ENCODE measurements at regions not wholly inside any gene's neighbourhood (a gene's known extent, or its start where the extent isn't known, plus 50 kb on each side); places are given as distances from the start of the nearest gene placed in this dataset.

GRCh38 chr7:26006426-26006825, 145.6 kb upstream of the NFE2L3 start:
- H3K36me3 ChIP-seq, result no peaks in the 10 kb centered on the region
- H3K9me3 ChIP-seq, result no peaks in the 10 kb centered on the region
- no peak overlapping the region for H3K4me3 ChIP-seq
- no peak overlapping the region for H3K27ac ChIP-seq
- WGBS, 3 donors, result 87 to 96% (median 93%) methylated on average over 4 of the region's 4 CpGs
- no peaks in the 10 kb centered on the region for H3K27me3 ChIP-seq
- intact Hi-C loops (cut with DNase I), result no loop called here
- TF ChIP-seq, protein P1, sequence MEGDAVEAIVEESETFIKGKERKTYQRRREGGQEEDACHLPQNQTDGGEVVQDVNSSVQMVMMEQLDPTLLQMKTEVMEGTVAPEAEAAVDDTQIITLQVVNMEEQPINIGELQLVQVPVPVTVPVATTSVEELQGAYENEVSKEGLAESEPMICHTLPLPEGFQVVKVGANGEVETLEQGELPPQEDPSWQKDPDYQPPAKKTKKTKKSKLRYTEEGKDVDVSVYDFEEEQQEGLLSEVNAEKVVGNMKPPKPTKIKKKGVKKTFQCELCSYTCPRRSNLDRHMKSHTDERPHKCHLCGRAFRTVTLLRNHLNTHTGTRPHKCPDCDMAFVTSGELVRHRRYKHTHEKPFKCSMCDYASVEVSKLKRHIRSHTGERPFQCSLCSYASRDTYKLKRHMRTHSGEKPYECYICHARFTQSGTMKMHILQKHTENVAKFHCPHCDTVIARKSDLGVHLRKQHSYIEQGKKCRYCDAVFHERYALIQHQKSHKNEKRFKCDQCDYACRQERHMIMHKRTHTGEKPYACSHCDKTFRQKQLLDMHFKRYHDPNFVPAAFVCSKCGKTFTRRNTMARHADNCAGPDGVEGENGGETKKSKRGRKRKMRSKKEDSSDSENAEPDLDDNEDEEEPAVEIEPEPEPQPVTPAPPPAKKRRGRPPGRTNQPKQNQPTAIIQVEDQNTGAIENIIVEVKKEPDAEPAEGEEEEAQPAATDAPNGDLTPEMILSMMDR (IDR thresholded peaks at IDR 0.05), result no peak
- TF ChIP-seq POLR2A (IDR thresholded peaks at IDR 0.05), result no peak
- no peak for TF ChIP-seq EP300 (IDR thresholded peaks at IDR 0.05)
- no peaks in the 10 kb centered on the region for H3K4me1 ChIP-seq (ENCODE audit: insufficient read depth)
- DNase-seq, result no peak

GRCh38 chr7:26007510-26007909, 144.5 kb upstream of the NFE2L3 start:
- no peaks in the 10 kb centered on the region for H3K27me3 ChIP-seq
- no peaks in the 10 kb centered on the region for H3K36me3 ChIP-seq
- no peak for DNase-seq
- 12 to 25% (median 14%) methylated on average over 2 of the region's 2 CpGs for WGBS, 3 donors
- H3K9me3 ChIP-seq, result no peaks in the 10 kb centered on the region
- H3K4me1 ChIP-seq (ENCODE audit: insufficient read depth), result no peaks in the 10 kb centered on the region
- H3K27ac ChIP-seq, result no peak overlapping the region
- TF ChIP-seq POLR2A (IDR thresholded peaks at IDR 0.05), result no peak
- TF ChIP-seq, protein P1 (IDR thresholded peaks at IDR 0.05), result no peak
- no peak for TF ChIP-seq EP300 (IDR thresholded peaks at IDR 0.05)
- intact Hi-C loops (cut with DNase I), result no loop called here
- H3K4me3 ChIP-seq, result no peak overlapping the region

DNA sequence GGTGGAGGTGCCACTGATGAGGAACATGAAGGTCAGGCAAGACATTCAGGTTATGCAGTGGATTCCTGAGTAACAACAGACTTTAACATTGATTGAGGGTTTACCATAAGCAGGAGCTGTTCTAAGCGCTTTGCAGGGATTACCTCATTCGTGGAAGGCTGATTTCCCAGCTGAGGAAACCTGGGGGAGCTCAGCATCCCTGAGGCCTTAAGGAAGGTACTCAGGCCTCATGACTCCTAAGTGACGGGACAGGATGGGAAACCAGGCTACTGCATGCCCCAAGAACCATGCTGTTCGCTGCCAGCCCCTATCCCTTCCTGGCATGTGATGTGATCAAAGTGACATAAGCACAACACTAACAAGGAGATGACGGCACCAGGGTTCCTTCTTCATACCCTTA, 143.6 kb upstream of the NFE2L3 start:
- WGBS, 3 donors, result 72 to 87% (median 84%) methylated on average over 5 of the region's 5 CpGs
- no peaks in the 10 kb centered on the region for H3K9me3 ChIP-seq
- H3K4me3 ChIP-seq, result no peak overlapping the region
- intact Hi-C loops (cut with DNase I), result no loop called here
- H3K36me3 ChIP-seq, result no peaks in the 10 kb centered on the region
- H3K27ac ChIP-seq, result no peak overlapping the region
- TF ChIP-seq, protein P1 (IDR thresholded peaks at IDR 0.05), result no peak
- TF ChIP-seq EP300 (IDR thresholded peaks at IDR 0.05) (no peak), POLR2A (IDR thresholded peaks at IDR 0.05) (no peak)
- no peaks in the 10 kb centered on the region for H3K4me1 ChIP-seq (ENCODE audit: insufficient read depth)
- no peak for DNase-seq
- no peaks in the 10 kb centered on the region for H3K27me3 ChIP-seq

DNA sequence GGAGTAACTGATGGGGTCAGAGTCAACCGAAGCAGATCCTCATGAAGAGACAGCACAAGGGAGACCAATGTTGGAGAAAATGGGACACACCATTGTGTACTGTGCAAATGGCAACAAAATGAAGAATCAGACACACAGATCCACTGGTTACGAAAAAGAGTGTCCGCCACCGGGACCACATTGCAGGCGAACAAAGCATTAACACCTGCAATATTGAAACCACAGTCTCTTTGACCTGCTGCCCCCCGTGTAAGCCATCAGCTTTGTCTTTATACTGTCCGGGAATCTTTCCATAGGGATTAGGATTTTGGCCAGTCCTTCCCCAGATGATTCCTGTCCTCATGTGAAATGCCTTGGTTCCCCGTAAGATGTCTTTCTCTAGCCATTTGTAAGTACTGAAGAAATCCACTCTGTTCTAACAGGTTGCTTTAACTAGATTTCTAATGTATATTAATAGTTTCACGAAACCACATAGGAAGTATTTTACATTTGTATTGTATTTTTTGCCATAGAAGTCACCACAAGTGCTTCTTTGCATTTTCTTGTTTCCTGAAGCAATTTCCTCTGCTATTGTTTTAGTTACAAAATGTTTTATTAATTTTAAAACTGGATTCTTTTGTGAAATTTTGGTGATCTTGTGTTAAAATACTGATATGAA, 140.8 kb upstream of the NFE2L3 start:
- Histone ChIP-seq H3K9me3 (no peaks in the 10 kb centered on the region), H3K27me3 (no peaks in the 10 kb centered on the region), H3K4me3 (no peak overlapping the region), H3K4me1 (ENCODE audit: insufficient read depth) (no peaks in the 10 kb centered on the region), H3K36me3 (no peaks in the 10 kb centered on the region), H3K27ac (no peak overlapping the region)
- TF ChIP-seq EP300 (IDR thresholded peaks at IDR 0.05) (no peak), POLR2A (IDR thresholded peaks at IDR 0.05) (no peak)
- TF ChIP-seq, protein P1 (IDR thresholded peaks at IDR 0.05), result no peak
- 83 to 88% (median 87%) methylated on average over 9 of the region's 9 CpGs for WGBS, 3 donors
- intact Hi-C loops (cut with DNase I), result no loop called here
- no peak for DNase-seq
